ENCODE measurements at regions not wholly inside any gene's neighbourhood (a gene's known extent, or its start where the extent isn't known, plus 50 kb on each side); places are given as distances from the start of the nearest gene placed in this dataset.
"Not testable (repeated sequence)": the region's sequence is repeated elsewhere in the genome, so short reads cannot be mapped to it uniquely, and the experiment has no call there.

DNA sequence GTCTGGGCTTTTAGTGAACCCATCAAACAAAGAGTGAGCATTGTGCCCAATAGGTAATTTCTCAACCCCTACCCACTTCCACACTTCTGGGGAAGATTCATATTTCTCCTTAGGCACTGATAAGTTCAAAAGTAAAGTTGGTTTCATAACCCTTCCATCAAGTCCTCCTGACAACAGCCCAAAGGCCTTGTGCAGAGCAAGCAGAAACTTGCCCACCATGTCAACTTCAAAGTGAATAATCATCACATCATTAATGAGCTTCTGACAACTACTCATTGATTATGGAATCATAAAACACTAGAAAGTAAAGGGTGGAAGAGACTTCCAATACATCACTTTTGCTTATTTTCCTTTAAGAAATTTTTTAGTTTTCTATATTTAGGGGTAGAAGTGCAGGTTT, 163.3 kb upstream of the HSFY2 start:
- no peak overlapping the region for H3K4me3 ChIP-seq
- in situ Hi-C loops (cut with MboI; ENCODE audit: low sequenced_read_pairs in 4 of 4) (no loop called here), intact Hi-C loops (cut with DNase I; ENCODE audit: low total_unique reads) (no loop called here)
- H3K9me3 ChIP-seq: no peaks in the 10 kb centered on the region
- no peak for ATAC-seq
- no peaks in the 10 kb centered on the region for H3K27me3 ChIP-seq
- no peak for DNase-seq
- no peak for TF ChIP-seq POLR2A (IDR thresholded peaks at IDR 0.05)
- TF ChIP-seq, protein P1, sequence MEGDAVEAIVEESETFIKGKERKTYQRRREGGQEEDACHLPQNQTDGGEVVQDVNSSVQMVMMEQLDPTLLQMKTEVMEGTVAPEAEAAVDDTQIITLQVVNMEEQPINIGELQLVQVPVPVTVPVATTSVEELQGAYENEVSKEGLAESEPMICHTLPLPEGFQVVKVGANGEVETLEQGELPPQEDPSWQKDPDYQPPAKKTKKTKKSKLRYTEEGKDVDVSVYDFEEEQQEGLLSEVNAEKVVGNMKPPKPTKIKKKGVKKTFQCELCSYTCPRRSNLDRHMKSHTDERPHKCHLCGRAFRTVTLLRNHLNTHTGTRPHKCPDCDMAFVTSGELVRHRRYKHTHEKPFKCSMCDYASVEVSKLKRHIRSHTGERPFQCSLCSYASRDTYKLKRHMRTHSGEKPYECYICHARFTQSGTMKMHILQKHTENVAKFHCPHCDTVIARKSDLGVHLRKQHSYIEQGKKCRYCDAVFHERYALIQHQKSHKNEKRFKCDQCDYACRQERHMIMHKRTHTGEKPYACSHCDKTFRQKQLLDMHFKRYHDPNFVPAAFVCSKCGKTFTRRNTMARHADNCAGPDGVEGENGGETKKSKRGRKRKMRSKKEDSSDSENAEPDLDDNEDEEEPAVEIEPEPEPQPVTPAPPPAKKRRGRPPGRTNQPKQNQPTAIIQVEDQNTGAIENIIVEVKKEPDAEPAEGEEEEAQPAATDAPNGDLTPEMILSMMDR (IDR thresholded peaks at IDR 0.05 in 4 of 5, conservative IDR thresholded peaks at IDR 0.05 in 1 of 5): no peak
- no peak overlapping the region for H3K27ac ChIP-seq
- no peaks in the 10 kb centered on the region for H3K4me1 ChIP-seq
- no peaks in the 10 kb centered on the region for H3K36me3 ChIP-seq

DNA sequence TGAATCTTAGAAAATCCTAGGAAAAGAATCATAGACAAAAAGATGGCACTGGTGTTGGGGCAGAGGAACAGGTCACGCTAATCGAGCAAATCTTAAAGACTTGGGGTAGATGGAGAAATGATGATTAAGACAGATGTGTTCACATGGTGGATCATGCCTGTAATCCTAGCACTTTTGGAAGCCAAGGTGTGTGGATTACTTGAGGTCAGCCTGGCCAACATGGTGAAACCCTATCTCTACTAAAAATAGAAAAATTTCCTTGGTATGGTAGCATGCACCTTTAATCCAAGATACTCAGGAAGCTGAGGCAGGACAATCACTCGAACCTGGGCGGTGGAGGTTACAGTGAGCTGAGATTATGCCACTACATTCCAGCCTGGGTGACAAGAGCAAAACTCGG, 145.7 kb upstream of the HSFY2 start:
- ATAC-seq: peak; percentile 70 to 82
- no peak for TF ChIP-seq POLR2A (IDR thresholded peaks at IDR 0.05)
- TF ChIP-seq, protein P1 (IDR thresholded peaks at IDR 0.05 in 4 of 5, conservative IDR thresholded peaks at IDR 0.05 in 1 of 5): no peak
- in situ Hi-C loops (cut with MboI; ENCODE audit: low sequenced_read_pairs in 4 of 4): no loop called here

DNA sequence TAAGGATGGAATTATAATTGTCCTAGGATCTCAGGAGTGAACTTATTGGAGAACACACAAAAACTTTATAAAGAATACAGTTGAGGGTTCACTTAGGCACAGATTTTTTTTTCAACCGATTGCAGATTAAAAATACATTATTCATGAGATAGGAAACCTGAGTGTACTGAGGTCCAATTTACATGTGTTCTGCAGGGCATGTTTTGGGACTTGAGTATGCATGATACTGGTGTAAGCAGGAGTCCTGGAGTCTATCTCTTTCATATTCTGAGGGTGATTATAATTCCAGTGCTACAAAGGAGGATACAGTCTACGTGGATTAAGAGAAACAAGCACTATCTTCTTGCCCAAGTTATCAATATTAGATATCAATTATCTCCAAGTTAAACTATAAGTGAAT, 139.3 kb upstream of the HSFY2 start:
- Histone ChIP-seq H3K27ac (no peak overlapping the region), H3K4me3 (no peak overlapping the region), H3K27me3 (no peaks in the 10 kb centered on the region), H3K9me3 (no peaks in the 10 kb centered on the region), H3K4me1 (no peaks in the 10 kb centered on the region), H3K36me3 (no peaks in the 10 kb centered on the region)
- intact Hi-C loops (cut with DNase I; ENCODE audit: low total_unique reads): no loop called here
- no peak for ATAC-seq
- TF ChIP-seq POLR2A (IDR thresholded peaks at IDR 0.05): no peak
- TF ChIP-seq, protein P1 (IDR thresholded peaks at IDR 0.05 in 4 of 5, conservative IDR thresholded peaks at IDR 0.05 in 1 of 5): no peak
- in situ Hi-C loops (cut with MboI; ENCODE audit: low sequenced_read_pairs in 4 of 4): no loop called here
- no peak for DNase-seq

More for the DNA sequence above, 145.7 kb upstream of the HSFY2 start:
- H3K27ac ChIP-seq: peak overlapping the region in 2 of 4 donors; percentile 18 to 28
- H3K4me1 ChIP-seq: no peaks in the 10 kb centered on the region
- H3K27me3 ChIP-seq: no peaks in the 10 kb centered on the region
- intact Hi-C loops (cut with DNase I; ENCODE audit: low total_unique reads): no loop called here
- no peak overlapping the region for H3K4me3 ChIP-seq
- no peaks in the 10 kb centered on the region for H3K36me3 ChIP-seq
- H3K9me3 ChIP-seq: no peaks in the 10 kb centered on the region
- DNase-seq: peak in 1 of 2 donors; percentile 11

DNA sequence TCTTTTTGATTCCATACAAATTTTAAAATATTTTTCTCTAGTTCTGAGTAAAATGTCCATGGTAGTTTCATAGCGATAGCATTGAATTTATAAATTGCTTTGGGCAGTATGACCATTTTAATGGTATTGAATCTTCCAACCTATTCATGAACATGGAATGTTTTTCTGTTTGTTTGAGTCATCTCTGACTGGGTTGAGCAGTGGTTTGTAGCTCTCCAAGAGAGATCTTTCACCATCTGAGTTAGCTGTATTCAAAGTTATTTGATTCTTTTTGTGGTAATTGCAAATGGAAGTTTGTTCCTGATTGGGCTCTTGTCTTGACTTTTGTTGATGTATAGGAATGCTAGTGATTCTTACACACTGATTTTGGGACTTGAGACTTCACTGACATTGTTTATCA, 136.3 kb upstream of the HSFY2 start:
- Histone ChIP-seq H3K4me3 (no peak overlapping the region), H3K36me3 (no peaks in the 10 kb centered on the region), H3K27me3 (no peaks in the 10 kb centered on the region), H3K4me1 (no peaks in the 10 kb centered on the region), H3K27ac (no peak overlapping the region), H3K9me3 (no peaks in the 10 kb centered on the region)
- in situ Hi-C loops (cut with MboI; ENCODE audit: low sequenced_read_pairs in 4 of 4) (no loop called here), intact Hi-C loops (cut with DNase I; ENCODE audit: low total_unique reads) (no loop called here)
- DNase-seq (no peak), ATAC-seq (no peak)
- no peak for TF ChIP-seq POLR2A (IDR thresholded peaks at IDR 0.05)
- TF ChIP-seq, protein P1 (IDR thresholded peaks at IDR 0.05 in 4 of 5, conservative IDR thresholded peaks at IDR 0.05 in 1 of 5): no peak

DNA sequence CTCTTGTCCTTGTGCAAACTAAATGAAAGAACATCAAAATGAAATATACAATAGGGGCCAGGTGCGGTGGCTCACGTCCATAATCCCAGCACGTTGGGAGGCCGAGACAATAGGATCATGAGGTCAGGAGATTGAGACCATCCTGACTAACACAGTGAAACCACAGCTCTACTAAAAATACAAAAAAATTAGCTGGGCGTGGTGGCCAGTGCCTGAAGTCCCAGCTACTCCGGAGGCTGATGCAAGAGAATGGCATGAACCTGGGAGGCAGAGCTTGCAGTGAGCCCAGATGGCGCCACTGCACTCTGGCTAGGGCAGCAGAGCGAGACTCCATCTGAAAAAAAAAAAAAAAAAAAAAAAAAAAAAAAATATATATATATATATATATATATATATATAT, 132.7 kb upstream of the HSFY2 start:
- ATAC-seq; in situ Hi-C loops (cut with MboI; ENCODE audit: low sequenced_read_pairs in 4 of 4); intact Hi-C loops (cut with DNase I; ENCODE audit: low total_unique reads): not testable (repeated sequence)

More for the DNA sequence above, 132.7 kb upstream of the HSFY2 start:
- H3K27ac ChIP-seq, H3K4me3 ChIP-seq, H3K4me1 ChIP-seq, H3K9me3 ChIP-seq, H3K27me3 ChIP-seq, DNase-seq, H3K36me3 ChIP-seq: not testable (repeated sequence)

Measured in gastrocnemius medialis (tissue), 4 donors.